ENCODE measurements at regions not wholly inside any gene's neighbourhood (a gene's known extent, or its start where the extent isn't known, plus 50 kb on each side); places are given as distances from the start of the nearest gene placed in this dataset.

DNA sequence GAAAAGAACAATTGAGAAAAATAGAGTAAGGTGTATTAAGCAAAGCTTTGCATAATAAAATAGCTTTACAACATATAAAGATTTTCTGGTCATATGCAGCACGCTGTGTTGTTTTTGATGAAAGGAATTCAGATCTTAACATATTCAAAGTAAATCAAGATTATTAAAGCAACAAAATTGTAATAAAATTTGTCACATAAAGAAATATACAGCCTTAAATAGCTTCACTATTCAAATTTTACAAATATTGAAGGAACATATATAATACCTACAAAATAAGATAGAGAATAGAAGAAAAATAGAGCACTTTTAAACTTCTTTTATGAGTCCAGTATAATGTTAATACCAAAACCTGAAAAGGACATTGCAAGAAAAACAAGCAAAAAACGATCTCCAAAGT, 749.1 kb upstream of the POT1 start:
- Histone ChIP-seq H3K9me3 (ENCODE audit: control insufficient read depth, low read depth, low read length) (no peaks in the 10 kb centered on the region), H3K4me3 (ENCODE audit: low read length) (no peak overlapping the region), H3K36me3 (ENCODE audit: control insufficient read depth, insufficient read depth, low read length) (no peaks in the 10 kb centered on the region), H3K4me1 (ENCODE audit: control insufficient read depth, insufficient read depth, low read length) (no peaks in the 10 kb centered on the region), H3K27ac (ENCODE audit: low read length) (no peak overlapping the region), H3K27me3 (ENCODE audit: control insufficient read depth, insufficient read depth, low read length) (no peaks in the 10 kb centered on the region)
- no CpG with 5 or more reads among the region's 2 CpGs for WGBS (ENCODE audit: insufficient coverage, low lambda C conversion rate)
- DNase-seq, result no peak

DNA sequence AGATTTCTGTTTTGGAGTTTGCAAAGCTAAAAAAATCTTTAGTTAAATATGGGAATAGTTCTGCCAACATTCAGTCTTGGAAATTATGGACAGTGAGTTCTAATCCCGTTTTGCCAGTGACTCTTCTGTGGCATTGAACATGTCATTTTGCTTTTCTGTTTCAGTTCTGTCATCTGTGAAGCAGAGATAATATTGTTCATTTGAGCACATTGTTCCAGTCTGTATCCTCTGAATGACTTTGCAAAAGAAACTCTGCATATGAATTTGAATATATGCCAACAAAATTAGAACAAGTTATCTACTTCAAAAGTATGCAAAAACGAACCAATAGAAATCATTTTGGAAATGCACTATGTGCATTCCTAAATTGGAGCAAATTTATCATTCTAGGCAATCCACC, 746.0 kb upstream of the POT1 start:
- Histone ChIP-seq H3K27me3 (ENCODE audit: control insufficient read depth, insufficient read depth, low read length) (no peaks in the 10 kb centered on the region), H3K4me3 (ENCODE audit: low read length) (no peak overlapping the region), H3K9me3 (ENCODE audit: control insufficient read depth, low read depth, low read length) (no peaks in the 10 kb centered on the region), H3K4me1 (ENCODE audit: control insufficient read depth, insufficient read depth, low read length) (no peaks in the 10 kb centered on the region), H3K36me3 (ENCODE audit: control insufficient read depth, insufficient read depth, low read length) (no peaks in the 10 kb centered on the region), H3K27ac (ENCODE audit: low read length) (no peak overlapping the region)
- WGBS (ENCODE audit: insufficient coverage, low lambda C conversion rate), result 76% methylated on average over 2 of the region's 2 CpGs
- DNase-seq, result no peak

DNA sequence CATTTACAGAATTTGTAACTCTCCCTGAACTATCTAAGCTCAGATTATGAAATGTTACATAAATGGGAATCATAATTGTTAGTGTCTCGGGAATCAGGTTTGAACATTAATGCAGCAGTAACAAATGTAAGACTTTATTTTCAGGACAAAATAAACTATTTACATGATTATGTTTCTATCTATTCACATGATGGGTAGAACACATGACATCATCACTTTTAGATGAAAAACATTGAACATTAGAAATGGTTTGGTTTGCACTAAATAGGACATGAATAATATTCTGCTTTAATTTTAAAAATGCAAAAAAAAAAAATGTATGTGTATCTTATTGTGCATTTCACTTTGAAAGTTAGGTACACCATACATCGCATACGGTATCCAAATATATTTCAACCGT, 745.5 kb upstream of the POT1 start:
- no peak for DNase-seq
- Histone ChIP-seq H3K27me3 (ENCODE audit: control insufficient read depth, insufficient read depth, low read length) (no peaks in the 10 kb centered on the region), H3K27ac (ENCODE audit: low read length) (no peak overlapping the region), H3K36me3 (ENCODE audit: control insufficient read depth, insufficient read depth, low read length) (no peaks in the 10 kb centered on the region), H3K4me1 (ENCODE audit: control insufficient read depth, insufficient read depth, low read length) (no peaks in the 10 kb centered on the region), H3K9me3 (ENCODE audit: control insufficient read depth, low read depth, low read length) (no peaks in the 10 kb centered on the region), H3K4me3 (ENCODE audit: low read length) (no peak overlapping the region)
- 100% methylated on average over 4 of the region's 4 CpGs for WGBS (ENCODE audit: insufficient coverage, low lambda C conversion rate)

DNA sequence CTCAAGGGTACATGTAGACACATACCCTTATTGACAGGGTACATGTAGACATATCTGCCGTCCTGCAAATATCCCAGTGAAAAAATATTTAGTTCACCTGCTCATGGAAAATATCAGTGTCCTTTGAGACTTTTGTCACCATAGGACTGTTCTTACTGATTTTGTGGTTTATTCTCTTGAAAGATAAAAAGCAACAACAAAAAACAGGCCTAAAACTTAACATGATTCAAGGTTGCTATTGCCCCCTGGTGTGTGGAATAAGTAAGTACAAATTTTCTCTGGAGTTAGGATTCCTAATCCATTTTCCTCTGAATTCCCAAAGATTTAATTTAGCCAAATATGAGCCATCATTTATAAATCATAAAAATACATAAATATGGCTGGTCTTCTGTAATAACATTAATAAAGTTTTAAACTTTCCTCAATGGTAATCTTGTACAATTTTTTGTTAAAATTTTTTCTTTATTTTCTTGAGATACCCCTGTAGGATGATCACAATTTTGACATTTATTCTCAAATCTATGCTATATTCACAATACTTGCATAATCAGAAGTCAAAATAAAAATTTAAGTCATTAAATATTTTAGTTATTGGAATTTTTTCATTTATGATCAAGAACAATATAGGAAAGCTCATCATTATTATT, 741.4 kb upstream of the POT1 start:
- Histone ChIP-seq H3K27ac (ENCODE audit: low read length) (no peak overlapping the region), H3K4me3 (ENCODE audit: low read length) (no peak overlapping the region), H3K27me3 (ENCODE audit: control insufficient read depth, insufficient read depth, low read length) (no peaks in the 10 kb centered on the region), H3K36me3 (ENCODE audit: control insufficient read depth, insufficient read depth, low read length) (no peaks in the 10 kb centered on the region), H3K9me3 (ENCODE audit: control insufficient read depth, low read depth, low read length) (no peaks in the 10 kb centered on the region), H3K4me1 (ENCODE audit: control insufficient read depth, insufficient read depth, low read length) (no peaks in the 10 kb centered on the region)
- peak in 1 of 2 donors; percentile 3 for DNase-seq
- 100% methylated on average over 1 of the region's 1 CpG for WGBS (ENCODE audit: insufficient coverage, low lambda C conversion rate)

DNA sequence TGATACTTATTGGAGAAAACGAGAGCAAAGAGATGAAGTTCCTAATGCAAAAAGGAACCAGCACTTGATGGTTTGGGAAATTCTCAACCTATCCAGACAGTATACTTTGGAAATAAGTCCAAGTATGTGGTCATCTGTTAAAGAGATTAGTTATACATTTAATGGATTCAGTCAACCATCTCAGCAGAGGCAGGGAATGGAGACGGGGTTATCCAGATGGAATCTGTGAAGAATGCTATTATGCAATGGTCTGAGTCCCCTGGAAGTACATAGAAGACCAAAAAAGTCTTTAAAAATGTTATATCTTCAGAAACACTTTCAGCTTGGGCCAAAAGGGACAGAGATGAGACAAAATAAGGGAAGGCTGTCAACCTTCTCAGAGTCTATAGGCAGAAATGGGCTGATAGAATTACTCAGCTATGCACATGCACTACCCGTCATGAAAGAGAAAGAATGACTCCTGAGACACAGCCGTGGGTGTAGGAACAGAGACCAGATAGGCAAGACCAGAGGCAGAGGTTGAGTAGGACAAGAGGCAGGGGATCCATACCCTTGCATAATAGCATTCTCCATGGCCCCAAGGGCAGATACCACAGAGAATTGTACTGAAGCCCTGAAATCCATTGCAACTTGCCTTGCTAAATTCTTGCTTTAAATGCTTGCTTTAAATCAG, 738.8 kb upstream of the POT1 start:
- 100% methylated on average over 1 of the region's 4 CpGs for WGBS (ENCODE audit: insufficient coverage, low lambda C conversion rate)
- H3K27ac ChIP-seq (ENCODE audit: low read length), result no peak overlapping the region
- no peak overlapping the region for H3K4me3 ChIP-seq (ENCODE audit: low read length)
- H3K4me1 ChIP-seq (ENCODE audit: control insufficient read depth, insufficient read depth, low read length), result no peaks in the 10 kb centered on the region
- no peaks in the 10 kb centered on the region for H3K27me3 ChIP-seq (ENCODE audit: control insufficient read depth, insufficient read depth, low read length)
- no peak for DNase-seq
- H3K9me3 ChIP-seq (ENCODE audit: control insufficient read depth, low read depth, low read length), result no peaks in the 10 kb centered on the region
- H3K36me3 ChIP-seq (ENCODE audit: control insufficient read depth, insufficient read depth, low read length), result no peaks in the 10 kb centered on the region

DNA sequence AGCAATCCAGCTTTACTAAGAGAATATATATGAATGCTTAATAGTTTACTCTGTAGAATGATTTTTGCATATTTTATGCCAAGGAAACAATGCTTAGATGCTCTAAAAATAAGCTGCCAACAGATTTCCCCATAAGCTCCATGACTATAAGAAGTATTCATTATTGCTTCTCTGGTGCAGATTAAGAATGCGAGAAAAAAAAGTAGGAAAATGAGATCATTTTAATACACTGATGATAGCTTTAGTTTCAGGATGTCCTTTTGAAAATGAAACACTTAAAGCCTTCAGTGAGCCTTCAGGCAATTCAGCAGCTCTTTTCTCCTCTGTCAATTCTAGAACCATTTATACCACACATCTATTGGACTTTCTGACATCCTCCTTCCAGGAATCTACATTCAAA, 735.0 kb upstream of the POT1 start:
- H3K4me1 ChIP-seq (ENCODE audit: control insufficient read depth, insufficient read depth, low read length), result no peaks in the 10 kb centered on the region
- WGBS (ENCODE audit: insufficient coverage, low lambda C conversion rate), result 100% methylated on average over 1 of the region's 1 CpG
- H3K9me3 ChIP-seq (ENCODE audit: control insufficient read depth, low read depth, low read length), result no peaks in the 10 kb centered on the region
- no peaks in the 10 kb centered on the region for H3K36me3 ChIP-seq (ENCODE audit: control insufficient read depth, insufficient read depth, low read length)
- no peak overlapping the region for H3K4me3 ChIP-seq (ENCODE audit: low read length)
- no peak overlapping the region for H3K27ac ChIP-seq (ENCODE audit: low read length)
- no peak for DNase-seq
- H3K27me3 ChIP-seq (ENCODE audit: control insufficient read depth, insufficient read depth, low read length), result no peaks in the 10 kb centered on the region

DNA sequence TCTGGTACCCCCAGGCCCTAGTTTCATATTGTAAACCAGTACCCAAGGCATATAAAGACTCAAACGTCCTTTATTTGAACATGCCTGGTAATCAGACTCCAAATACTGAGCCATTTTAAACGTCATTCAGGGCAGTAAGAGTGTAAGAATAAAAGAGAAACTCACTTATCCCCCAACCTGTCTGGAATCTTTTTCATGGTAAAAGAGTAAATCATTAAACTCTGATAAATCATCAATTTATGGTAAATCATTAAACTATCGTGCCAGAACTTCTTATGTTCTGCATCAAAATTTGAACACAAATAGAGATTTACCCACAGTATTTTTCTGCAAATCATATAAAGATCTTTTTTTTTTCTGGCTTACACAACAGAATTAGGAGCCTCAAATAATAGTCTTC, 734.3 kb upstream of the POT1 start:
- H3K4me3 ChIP-seq (ENCODE audit: low read length), result no peak overlapping the region
- no peaks in the 10 kb centered on the region for H3K9me3 ChIP-seq (ENCODE audit: control insufficient read depth, low read depth, low read length)
- DNase-seq, result no peak
- H3K4me1 ChIP-seq (ENCODE audit: control insufficient read depth, insufficient read depth, low read length), result no peaks in the 10 kb centered on the region
- WGBS (ENCODE audit: insufficient coverage, low lambda C conversion rate), result 0% methylated on average over 2 of the region's 3 CpGs
- H3K27me3 ChIP-seq (ENCODE audit: control insufficient read depth, insufficient read depth, low read length), result no peaks in the 10 kb centered on the region
- no peak overlapping the region for H3K27ac ChIP-seq (ENCODE audit: low read length)
- H3K36me3 ChIP-seq (ENCODE audit: control insufficient read depth, insufficient read depth, low read length), result no peaks in the 10 kb centered on the region

DNA sequence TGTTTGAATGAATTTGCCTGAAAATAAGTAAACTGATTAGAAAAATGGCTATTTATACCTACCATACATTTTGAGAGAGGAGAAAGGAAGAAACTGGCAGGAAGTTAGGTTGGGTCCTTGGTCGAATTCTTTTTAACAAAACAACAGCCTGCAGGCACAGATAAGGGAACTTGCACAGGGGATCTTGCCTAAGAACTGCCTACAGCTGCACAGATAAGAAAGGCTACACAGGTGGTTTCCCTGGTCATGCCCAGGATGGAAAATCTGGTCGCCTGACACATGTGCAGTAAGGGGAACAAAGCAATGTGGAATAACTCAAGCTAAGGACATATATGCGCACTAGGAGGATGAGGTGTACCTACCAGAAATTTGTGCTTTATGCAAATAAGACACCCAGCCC, 732.1 kb upstream of the POT1 start:
- Histone ChIP-seq H3K4me1 (ENCODE audit: control insufficient read depth, insufficient read depth, low read length) (no peaks in the 10 kb centered on the region), H3K4me3 (ENCODE audit: low read length) (no peak overlapping the region), H3K36me3 (ENCODE audit: control insufficient read depth, insufficient read depth, low read length) (no peaks in the 10 kb centered on the region), H3K27ac (ENCODE audit: low read length) (no peak overlapping the region), H3K9me3 (ENCODE audit: control insufficient read depth, low read depth, low read length) (no peaks in the 10 kb centered on the region), H3K27me3 (ENCODE audit: control insufficient read depth, insufficient read depth, low read length) (no peaks in the 10 kb centered on the region)
- WGBS (ENCODE audit: insufficient coverage, low lambda C conversion rate), result 70% methylated on average over 2 of the region's 3 CpGs
- peak in 1 of 2 donors; percentile 12 for DNase-seq

DNA sequence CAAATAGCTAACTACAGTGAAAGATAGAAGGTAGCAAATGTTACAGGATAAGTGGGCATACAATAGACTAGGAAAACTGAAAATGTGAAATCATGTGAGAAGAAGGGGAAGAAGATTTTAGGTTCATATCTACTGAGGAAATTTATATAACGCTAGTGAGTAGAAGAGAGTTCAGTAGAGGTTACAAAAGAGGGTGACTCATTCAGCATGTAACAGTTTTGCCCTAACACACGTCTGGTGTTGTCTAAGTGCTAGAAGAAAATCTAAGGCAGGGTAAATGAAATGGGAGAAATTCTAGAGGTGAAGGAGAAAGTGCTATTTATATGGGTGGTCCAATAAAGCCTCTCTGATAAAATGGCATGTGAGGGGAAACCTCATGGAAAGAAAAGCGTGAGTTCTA, 731.4 kb upstream of the POT1 start:
- Histone ChIP-seq H3K4me1 (ENCODE audit: control insufficient read depth, insufficient read depth, low read length) (no peaks in the 10 kb centered on the region), H3K4me3 (ENCODE audit: low read length) (no peak overlapping the region), H3K27ac (ENCODE audit: low read length) (no peak overlapping the region), H3K9me3 (ENCODE audit: control insufficient read depth, low read depth, low read length) (no peaks in the 10 kb centered on the region), H3K36me3 (ENCODE audit: control insufficient read depth, insufficient read depth, low read length) (no peaks in the 10 kb centered on the region), H3K27me3 (ENCODE audit: control insufficient read depth, insufficient read depth, low read length) (no peaks in the 10 kb centered on the region)
- WGBS (ENCODE audit: insufficient coverage, low lambda C conversion rate), result 96% methylated on average over 3 of the region's 3 CpGs
- no peak for DNase-seq

DNA sequence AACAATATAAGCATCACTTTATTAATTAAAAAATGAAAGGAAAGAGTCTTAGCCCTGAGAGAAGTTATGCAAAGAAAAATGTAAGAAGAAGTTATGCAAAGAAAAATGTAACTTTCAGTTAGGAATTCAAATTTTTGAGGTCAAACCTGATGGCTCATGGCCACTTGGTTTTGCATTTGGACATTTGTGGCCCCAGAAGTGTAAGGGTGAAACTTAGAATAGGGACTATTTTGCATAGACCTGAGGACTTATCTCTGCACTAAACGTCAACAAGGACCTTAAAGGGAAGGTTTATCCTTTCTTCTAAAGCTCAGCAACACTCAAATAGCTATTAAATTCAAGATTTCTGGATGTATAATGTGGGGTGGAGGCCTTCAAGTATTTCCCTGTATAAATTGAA, 724.5 kb upstream of the POT1 start:
- Histone ChIP-seq H3K9me3 (ENCODE audit: control insufficient read depth, low read depth, low read length) (no peaks in the 10 kb centered on the region), H3K27me3 (ENCODE audit: control insufficient read depth, insufficient read depth, low read length) (no peaks in the 10 kb centered on the region), H3K4me3 (ENCODE audit: low read length) (no peak overlapping the region), H3K27ac (ENCODE audit: low read length) (no peak overlapping the region), H3K4me1 (ENCODE audit: control insufficient read depth, insufficient read depth, low read length) (no peaks in the 10 kb centered on the region), H3K36me3 (ENCODE audit: control insufficient read depth, insufficient read depth, low read length) (no peaks in the 10 kb centered on the region)
- WGBS (ENCODE audit: insufficient coverage, low lambda C conversion rate), result no CpG with 5 or more reads among the region's 1 CpG
- no peak for DNase-seq

All from large intestine (tissue), 3 donors.